GM12873 (cell line): ENCODE measurements at regions not wholly inside any gene's neighbourhood (a gene's known extent, or its start where the extent isn't known, plus 50 kb on each side); places are given as distances from the start of the nearest gene placed in this dataset.

Experiments
- CTCF ChIP-seq: IDR thresholded peaks from 2 replicates; pipeline ENCODE4 v1.5.1; 2012; ENCODE audit warnings: low read depth, mild to moderate bottlenecking, moderate library complexity, low read length, control low read depth; ENCODE audit not compliant: insufficient read depth; ENCODE audit errors: missing control alignments

- no peak for TF ChIP-seq CTCF
Measured at GRCh38 chr13:80039000-80039399, 301.9 kb downstream of the SPRY2 start.

- TF ChIP-seq CTCF, result no peak
Measured at GRCh38 chr13:80038371-80038770, 302.6 kb downstream of the SPRY2 start.

GRCh38 chr13:80037505-80037888, 303.4 kb downstream of the SPRY2 start:
- no peak for TF ChIP-seq CTCF

GRCh38 chr13:80036845-80037504, 304.0 kb downstream of the SPRY2 start:
- TF ChIP-seq CTCF, result no peak

GRCh38 chr13:80035096-80035495, 305.8 kb downstream of the SPRY2 start:
- no peak for TF ChIP-seq CTCF

- TF ChIP-seq CTCF, result no peak
Measured at GRCh38 chr13:80033951-80034350, 307.0 kb downstream of the SPRY2 start.

- no peak for TF ChIP-seq CTCF
Measured at GRCh38 chr13:80033286-80033685, 307.6 kb downstream of the SPRY2 start.
